ENCODE measurements at regions not wholly inside any gene's neighbourhood (a gene's known extent, or its start where the extent isn't known, plus 50 kb on each side); places are given as distances from the start of the nearest gene placed in this dataset.

DNA sequence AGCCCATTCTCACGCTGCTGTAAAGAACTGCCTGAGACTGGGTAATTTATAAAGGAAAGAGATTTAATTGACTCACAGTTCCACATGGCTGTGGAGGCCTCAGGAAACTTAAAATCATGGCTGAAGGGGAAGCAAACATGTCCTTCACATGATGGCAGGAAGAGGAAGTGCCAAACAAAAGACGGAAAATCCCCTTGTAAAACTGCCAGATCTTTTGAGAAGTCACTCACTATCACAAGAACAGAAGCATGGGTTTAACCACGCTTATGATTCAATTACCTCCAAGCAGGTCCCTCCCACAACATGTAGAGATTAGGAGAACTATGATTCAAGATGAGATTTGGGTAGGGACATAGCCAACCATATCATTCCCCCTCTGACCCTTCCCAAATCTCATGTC is 335.5 kb downstream of the IL15 start:
- 78 to 85% methylated on average over 3 of the region's 3 CpGs for WGBS, 2 donors
- DNase-seq (ENCODE audit: low spot score in 2 of 2): no peak
- H3K4me3 ChIP-seq: no peak overlapping the region
- H3K4me1 ChIP-seq: no peaks in the 10 kb centered on the region
- H3K36me3 ChIP-seq: no peaks in the 10 kb centered on the region
- TF ChIP-seq POLR2A (IDR thresholded peaks at IDR 0.05) (no peak), EP300 (IDR thresholded peaks at IDR 0.05) (no peak)
- TF ChIP-seq, protein P1, sequence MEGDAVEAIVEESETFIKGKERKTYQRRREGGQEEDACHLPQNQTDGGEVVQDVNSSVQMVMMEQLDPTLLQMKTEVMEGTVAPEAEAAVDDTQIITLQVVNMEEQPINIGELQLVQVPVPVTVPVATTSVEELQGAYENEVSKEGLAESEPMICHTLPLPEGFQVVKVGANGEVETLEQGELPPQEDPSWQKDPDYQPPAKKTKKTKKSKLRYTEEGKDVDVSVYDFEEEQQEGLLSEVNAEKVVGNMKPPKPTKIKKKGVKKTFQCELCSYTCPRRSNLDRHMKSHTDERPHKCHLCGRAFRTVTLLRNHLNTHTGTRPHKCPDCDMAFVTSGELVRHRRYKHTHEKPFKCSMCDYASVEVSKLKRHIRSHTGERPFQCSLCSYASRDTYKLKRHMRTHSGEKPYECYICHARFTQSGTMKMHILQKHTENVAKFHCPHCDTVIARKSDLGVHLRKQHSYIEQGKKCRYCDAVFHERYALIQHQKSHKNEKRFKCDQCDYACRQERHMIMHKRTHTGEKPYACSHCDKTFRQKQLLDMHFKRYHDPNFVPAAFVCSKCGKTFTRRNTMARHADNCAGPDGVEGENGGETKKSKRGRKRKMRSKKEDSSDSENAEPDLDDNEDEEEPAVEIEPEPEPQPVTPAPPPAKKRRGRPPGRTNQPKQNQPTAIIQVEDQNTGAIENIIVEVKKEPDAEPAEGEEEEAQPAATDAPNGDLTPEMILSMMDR (IDR thresholded peaks at IDR 0.05): no peak
- no peak overlapping the region for H3K27ac ChIP-seq
- H3K9me3 ChIP-seq: peaks cover 0 to 16% (median 2%) of the 10 kb centered on the region in 4 donors
- no peaks in the 10 kb centered on the region for H3K27me3 ChIP-seq

DNA sequence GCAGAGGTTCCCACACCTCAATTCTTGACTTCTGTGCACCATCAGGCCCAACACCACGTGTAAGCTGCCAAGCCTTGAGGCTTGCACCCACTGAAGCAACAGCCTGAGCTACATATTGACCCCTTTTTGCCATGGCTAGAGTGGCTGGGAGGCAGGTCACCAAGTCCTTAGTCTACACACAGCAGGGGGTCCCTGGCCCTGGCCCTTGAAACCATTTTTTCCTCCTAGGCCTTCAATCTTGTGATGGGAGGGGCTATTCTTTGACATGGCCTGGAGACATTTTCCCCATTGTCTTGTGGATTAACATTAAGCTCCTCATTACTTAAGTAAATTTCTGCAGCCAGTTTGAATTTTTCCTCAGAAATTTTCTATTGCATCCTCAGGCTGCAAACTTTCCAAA is 336.6 kb downstream of the IL15 start:
- Histone ChIP-seq H3K9me3 (peaks cover 0 to 12% (median 2%) of the 10 kb centered on the region in 4 donors), H3K36me3 (no peaks in the 10 kb centered on the region), H3K4me3 (no peak overlapping the region), H3K27ac (no peak overlapping the region), H3K27me3 (no peaks in the 10 kb centered on the region), H3K4me1 (no peaks in the 10 kb centered on the region)
- DNase-seq (ENCODE audit: low spot score in 2 of 2): no peak
- 83 to 100% methylated on average over 1 of the region's 1 CpG for WGBS, 2 donors
- TF ChIP-seq, protein P1 (IDR thresholded peaks at IDR 0.05): no peak
- TF ChIP-seq POLR2A (IDR thresholded peaks at IDR 0.05): no peak
- TF ChIP-seq EP300 (IDR thresholded peaks at IDR 0.05): no peak
